Central memory CD4-positive, alpha-beta T cell (primary cell): ENCODE measurements at regions not wholly inside any gene's neighbourhood (a gene's known extent, or its start where the extent isn't known, plus 50 kb on each side); places are given as distances from the start of the nearest gene placed in this dataset.

Experiments
- DNase-seq: peaks from one replicate; pipeline ENCODE4 v3.0.0; 2022

DNA sequence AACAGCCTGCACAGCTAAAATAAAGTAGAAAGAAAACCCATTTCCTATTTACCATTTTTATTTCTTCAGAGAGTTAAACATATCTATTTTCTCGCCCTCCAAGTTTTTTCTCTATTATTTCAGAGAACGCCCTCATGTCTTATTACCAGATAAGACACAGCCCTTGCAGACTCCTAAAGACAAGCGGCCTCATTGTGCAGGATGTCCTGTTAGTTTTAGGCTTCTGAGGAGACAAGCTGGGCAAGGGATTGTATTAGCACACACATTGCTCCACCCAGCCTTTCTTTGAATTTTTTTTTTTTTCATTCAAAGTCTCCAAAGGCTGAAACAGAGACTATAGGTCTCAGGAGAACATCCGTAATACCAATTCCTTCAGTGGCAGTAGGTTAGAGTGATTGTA is 101.8 kb upstream of the UBL3 start:
- no peak for DNase-seq

DNA sequence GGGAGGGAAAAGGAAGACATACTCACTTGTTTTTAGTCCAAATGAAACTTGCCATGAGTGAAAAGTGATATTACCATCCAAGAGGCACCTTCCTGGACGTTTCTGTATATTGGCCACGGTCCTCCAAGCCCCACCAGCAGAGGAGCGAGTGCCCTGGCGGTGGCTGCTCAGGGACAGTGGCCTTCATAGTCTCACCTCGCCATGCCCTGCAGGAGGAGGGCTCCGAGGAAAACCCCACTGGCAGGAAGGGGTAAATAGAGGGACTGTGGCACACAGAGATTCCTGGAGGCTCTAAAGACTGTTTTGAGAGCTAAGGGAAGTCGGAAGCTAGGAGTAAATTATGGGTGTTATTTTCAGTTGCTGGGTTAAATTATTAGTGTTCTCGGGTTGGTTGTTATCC is 98.4 kb upstream of the UBL3 start:
- no peak for DNase-seq

DNA sequence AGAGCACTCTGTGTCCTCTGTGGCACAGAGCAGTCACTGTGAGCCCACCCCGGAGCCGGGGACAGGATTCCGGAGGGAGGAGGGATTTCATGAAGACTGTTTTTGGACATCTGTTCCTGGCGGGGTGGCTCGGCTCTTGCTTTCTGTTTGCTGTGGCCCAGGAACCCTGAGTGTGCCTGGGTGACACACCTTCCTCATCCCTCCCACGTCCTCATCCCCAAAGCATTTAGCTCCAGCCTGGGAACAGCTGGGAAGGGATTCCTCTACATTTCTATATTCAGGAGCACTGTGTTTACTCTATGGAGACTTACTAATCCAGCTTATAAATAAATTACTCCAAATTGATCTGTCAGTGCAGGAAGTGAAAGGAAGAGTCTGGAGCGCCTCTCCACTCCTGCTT is 97.8 kb upstream of the UBL3 start:
- no peak for DNase-seq

DNA sequence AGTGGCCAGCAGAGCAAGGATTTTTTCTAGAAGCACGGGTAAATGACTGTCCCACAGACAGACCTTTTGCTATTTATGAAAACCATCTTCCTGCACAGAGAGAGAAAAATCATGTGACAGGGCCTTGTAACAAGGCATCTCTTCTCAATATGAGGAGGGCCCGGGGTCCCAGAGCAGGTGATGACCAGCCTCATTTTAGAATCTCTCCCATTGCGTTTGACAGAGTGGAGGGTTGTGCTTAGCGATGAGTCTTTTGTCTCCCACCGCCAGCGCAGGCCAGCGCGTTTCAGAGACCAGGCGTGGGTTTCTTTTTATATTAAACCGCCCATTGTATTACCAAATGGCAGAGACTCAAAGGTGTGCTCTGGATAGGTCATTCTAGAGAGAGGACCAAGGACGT is 97.4 kb upstream of the UBL3 start:
- DNase-seq: no peak

DNA sequence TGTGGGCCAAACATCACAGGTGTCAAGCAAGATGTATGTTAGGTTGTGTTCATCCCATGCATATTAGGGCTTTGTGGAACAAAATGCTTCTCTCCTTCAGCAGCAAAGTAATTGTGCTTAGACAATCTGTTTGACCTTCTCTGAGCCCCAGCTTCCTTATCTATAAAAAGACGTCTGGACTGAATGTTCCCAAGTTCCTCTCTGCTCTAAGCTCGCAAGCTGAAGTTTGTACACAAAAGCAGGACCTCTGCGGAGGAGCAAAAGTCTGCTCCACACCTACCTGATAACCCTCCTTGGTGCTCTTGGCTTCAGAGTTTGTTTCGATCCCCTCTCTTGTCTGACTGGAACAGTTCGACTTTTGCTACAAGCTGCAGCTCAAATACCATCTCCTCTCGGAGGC is 95.7 kb upstream of the UBL3 start:
- DNase-seq: no peak

GRCh38 chr13:29943686-29944085 is 93.3 kb upstream of the UBL3 start:
- no peak for DNase-seq

DNA sequence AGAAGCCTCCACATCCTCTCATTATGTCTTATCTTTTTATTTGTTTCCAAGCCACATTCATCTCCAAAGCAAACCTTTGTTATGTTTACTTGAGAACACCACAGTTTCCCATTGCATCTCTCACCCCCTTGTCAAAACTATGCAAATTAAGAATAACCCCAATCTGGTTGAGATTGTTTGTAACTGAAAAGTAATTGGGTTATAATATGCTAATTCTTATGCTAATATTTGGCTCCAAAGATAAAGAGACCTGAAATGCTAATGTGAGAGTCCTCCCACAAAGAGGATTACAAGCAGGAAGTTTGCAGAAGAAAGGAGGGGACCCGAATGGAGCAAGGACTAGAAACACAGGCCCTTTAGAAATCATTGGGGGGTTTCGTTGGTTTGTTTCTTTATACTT is 92.9 kb upstream of the UBL3 start:
- DNase-seq: no peak

DNA sequence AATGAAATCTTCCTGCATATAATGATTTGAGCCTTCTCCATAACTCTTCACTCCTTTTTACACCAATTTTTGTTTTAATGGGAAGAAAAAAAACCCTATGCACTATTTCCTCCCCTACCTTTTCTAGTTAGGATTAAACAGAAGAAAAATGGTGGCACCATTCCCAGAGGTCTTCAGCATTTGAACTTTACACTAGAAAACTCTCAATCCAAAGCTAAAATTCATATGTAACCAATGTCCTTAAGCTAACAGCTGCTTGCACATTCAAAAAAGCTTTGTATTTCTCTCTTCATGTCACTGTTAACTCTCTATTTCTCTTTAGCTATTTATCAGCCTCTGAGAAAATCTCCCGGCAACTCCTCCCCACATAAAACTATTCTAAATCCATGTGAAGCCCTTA is 90.3 kb upstream of the UBL3 start:
- DNase-seq: no peak

GRCh38 chr13:29939158-29939557 is 88.7 kb upstream of the UBL3 start:
- DNase-seq: no peak

- DNase-seq: peak; percentile 34
Observed at GRCh38 chr13:29937841-29938240, 87.4 kb upstream of the UBL3 start.

GRCh38 chr13:29937379-29937778 is 87.0 kb upstream of the UBL3 start:
- DNase-seq: no peak

GRCh38 chr13:29936956-29937355 is 86.5 kb upstream of the UBL3 start:
- peak; percentile 36 for DNase-seq

DNA sequence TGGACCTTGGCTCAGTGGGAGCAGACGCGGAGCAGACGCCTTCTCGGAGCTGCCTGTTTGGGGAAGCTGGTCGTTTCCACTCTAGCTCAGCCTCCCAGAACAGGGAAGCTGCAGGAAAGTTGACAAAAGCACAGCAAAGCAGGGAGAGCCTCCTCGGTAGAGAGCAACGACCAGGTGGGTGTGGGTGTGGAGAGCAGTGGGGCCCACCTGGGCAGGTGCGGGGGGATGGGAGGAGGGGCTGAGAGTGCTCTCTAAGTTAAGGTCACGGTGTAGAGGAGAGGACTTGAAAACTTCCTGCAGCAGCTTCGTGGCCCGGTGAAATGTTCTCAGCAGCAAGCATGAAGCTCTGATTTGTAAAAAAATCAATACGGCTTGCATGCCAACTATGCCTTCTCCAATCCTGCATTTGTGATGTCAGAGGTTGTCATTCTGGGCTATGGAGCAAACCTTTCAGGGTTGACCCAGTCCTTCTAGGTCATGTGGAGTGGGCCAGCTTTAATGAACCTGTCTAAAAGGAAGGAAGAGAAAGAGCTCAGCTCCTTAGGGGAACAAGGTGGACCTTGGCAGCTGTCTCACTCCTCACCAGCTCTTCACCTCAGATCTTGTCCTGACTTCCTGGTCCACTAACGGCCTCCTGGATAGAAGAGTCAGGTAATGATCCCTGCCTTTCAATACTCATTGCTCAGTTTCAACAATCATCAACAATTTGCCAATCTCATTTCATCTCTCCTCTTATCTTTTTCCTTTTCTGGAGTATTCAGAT is 85.8 kb upstream of the UBL3 start:
- no peak for DNase-seq

DNA sequence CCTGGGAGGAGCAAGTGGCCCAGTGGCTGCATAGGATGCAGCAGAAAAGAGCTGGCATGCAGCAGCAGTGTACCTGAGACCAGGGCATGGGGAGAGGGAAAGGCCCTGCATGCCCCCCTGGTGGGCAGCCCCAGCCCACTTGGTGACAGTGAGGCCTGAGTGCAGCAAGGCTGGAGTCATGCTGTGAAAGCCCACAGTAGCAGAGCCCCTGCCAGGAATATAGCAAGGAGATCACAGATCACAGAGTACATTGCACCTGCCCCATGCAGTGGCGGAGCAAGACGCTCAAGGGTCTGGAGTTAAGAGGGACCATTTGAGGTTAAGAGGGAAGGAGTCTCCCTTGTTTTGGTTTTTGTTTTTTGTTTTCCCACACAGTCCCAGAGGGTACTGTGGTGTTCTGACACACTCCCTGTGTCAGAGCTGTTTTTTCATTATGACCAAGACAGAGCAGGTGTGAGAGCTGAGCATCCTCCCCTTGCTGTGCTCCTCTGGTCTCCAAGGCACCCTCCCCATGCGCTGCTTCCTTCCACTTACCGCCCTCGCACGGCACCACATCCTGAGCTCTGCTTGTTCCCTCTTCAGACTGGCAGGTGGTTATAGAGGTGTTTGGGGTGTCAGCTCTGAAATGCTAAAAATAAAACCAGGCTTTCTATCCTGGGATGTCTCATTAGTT is 85.0 kb upstream of the UBL3 start:
- peak; percentile 77 for DNase-seq

DNA sequence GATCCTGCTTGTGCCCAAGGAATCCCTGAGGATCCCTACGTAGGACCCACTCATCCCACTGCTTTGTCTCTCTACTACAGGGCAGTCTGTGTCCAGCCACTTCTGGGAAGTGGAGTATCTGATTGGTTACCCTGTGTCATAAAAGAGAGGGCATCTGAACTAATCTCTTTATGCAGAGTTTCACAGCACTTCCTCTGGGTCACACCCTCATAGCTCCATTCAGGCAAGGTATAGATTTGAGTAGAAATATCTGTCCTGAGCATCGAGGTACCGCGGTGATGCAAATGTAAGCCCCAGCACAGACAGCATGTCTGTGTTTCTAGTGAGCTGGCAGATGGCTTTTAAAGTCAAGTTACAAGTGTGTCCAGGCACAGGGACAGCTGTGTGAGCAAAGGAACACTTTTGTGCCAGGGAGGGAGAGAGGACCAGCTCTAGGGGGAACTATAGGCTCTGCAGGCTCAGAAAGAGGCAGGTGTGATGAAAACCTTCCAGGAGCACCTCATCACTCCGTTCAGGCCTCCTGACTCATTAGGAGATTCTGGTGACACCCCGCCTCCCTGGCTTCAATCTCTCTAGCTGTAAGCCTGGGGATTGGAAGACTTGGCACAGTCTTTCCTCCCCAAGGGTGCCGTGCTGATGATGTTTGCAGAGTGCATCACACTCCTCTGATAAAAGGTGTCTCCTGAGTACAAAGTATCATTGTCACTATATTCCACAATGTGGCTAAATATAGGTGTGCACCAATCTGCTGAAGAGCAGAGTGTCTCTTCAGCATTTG is 84.3 kb upstream of the UBL3 start:
- DNase-seq: no peak

GRCh38 chr13:29933401-29933800 is 83.0 kb upstream of the UBL3 start:
- DNase-seq: no peak

GRCh38 chr13:29931696-29932095 is 81.3 kb upstream of the UBL3 start:
- no peak for DNase-seq

GRCh38 chr13:29929062-29929847 is 78.8 kb upstream of the UBL3 start:
- DNase-seq: no peak

DNA sequence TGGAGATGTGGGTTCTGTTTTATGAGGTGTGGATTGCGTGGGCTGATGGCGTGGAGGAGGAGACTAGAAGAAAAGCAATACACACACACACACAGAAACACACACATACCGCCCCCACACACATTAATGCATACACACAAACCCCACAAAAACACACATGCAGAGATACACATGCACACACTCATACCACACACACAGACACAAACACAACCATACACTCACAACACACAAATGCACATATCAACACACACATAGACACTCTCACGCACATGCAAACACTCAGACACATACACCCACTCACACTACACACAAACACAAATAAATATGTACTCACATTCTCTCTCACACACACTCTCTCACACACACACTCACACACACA is 75.7 kb upstream of the UBL3 start:
- no peak for DNase-seq

DNA sequence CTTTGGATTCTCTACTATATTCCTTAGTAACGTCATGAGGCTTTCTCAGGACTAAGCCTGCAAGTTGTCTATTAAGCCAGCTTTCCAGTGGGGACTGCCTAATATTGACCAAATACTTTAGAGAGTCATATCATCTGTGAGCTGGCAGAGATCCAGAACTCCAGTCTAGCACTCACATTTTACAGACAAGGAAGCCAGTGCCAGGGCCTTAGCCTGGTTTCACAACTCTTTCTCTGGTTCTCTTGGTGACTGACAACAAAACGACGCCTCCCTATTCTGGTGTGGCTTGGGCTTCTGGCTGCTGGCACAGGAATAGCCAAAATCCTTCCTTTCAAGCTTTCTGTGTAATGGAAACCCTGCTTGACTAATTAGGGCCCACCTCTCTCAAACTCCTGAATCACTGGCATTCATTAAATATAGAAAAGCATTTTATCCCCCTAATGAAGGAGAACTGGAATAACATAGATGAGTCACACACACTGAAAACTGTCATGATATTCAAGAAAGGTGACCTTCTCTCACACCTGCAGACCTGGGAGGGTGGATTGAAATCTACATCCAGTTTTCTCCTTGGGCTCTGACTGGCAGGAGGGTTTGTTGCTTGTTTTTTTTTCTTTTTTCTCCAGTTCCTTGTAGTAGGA is 75.2 kb upstream of the UBL3 start:
- no peak for DNase-seq

DNA sequence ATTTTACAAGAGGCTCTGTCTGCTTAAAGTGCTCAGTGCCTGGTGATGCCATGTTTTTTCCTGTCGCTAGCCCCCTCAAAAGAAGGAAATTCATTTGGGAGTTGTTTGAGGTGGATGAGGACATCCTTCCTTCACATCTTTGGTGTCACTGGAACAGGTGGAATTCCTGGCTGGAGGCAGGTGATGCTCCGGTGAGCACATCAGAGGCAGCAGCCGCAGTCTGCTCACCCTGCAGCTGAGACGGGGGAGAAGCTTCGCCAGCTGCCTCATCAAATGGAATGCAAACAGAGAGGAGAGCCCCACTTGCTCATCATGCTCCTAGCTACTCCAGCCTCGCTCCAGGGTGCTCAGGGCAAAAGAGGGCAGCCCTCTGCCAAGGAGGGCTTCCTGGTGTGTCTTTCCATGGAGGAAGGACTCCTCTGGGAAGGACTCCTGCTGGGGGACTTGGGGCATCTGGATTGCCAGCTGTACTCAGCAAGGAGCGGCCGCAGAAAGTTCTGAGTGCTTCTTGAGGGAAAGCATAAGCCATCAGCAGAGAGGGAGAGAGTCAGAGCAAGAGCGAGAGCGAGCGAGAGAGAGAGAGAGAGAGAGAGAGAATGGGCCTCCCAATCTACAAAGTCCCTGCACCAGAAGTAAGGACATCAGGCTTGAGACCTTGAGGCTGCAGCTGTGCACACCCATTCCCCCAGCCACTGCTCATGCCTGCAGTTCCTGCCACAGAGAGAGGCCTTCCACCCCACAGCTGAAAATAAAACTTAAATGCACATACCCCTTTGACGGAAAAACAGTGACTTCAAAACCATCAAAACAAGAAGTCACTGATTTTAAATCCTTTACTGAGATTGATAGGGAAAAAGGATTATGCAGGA is 74.3 kb upstream of the UBL3 start:
- no peak for DNase-seq
